MM.1S (cell line): ENCODE measurements at regions not wholly inside any gene's neighbourhood (a gene's known extent, or its start where the extent isn't known, plus 50 kb on each side); places are given as distances from the start of the nearest gene placed in this dataset.

Source experiments
- EZH2 ChIP-seq: fragments of 300-600 bp; sonication (generic); optimal IDR thresholded peaks from 2 replicates; pipeline ENCODE3; 2017; ENCODE audit warnings: low read depth, mild to moderate bottlenecking, antibody characterized with exemption, low read length, mixed read lengths
- EZH2phosphoT487 ChIP-seq: fragments of 300-600 bp; sonication (generic); IDR thresholded peaks from 2 replicates; pipeline ENCODE4 v1.6.1; 2018; ENCODE audit warnings: antibody characterized with exemption, low read length
- TF ChIP-seq, protein P1 (sequence below): fragments of 300-600 bp; sonication (generic); IDR thresholded peaks from 2 replicates; pipeline ENCODE4 v1.5.1; 2016; ENCODE audit warnings: antibody characterized with exemption, low read length, mixed read lengths

DNA sequence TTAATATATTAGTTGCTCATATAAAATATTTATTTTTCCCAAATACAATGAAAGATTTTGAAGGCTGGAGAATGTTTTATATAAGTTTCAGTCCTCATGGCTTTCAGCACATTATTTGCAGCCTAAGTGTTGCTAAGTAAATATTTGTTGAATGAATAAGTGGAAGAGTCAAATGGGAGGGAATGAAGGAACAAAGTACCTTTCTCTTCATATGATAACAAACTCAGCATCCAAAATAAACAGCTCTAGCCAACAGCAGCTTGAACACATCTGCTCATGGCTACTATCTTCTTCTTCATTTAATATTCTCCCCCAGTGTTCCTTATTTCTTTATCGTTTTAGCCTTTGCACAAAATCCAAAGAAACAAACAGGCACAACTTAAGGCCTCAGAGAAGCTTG is 385.2 kb upstream of the PIK3C3 start:
- TF ChIP-seq EZH2 (no peak), EZH2phosphoT487 (no peak)
- TF ChIP-seq, protein P1, sequence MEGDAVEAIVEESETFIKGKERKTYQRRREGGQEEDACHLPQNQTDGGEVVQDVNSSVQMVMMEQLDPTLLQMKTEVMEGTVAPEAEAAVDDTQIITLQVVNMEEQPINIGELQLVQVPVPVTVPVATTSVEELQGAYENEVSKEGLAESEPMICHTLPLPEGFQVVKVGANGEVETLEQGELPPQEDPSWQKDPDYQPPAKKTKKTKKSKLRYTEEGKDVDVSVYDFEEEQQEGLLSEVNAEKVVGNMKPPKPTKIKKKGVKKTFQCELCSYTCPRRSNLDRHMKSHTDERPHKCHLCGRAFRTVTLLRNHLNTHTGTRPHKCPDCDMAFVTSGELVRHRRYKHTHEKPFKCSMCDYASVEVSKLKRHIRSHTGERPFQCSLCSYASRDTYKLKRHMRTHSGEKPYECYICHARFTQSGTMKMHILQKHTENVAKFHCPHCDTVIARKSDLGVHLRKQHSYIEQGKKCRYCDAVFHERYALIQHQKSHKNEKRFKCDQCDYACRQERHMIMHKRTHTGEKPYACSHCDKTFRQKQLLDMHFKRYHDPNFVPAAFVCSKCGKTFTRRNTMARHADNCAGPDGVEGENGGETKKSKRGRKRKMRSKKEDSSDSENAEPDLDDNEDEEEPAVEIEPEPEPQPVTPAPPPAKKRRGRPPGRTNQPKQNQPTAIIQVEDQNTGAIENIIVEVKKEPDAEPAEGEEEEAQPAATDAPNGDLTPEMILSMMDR = no peak
